Heart right ventricle (tissue), 16 donors: ENCODE measurements at regions not wholly inside any gene's neighbourhood (a gene's known extent, or its start where the extent isn't known, plus 50 kb on each side); places are given as distances from the start of the nearest gene placed in this dataset.
"Not testable (repeated sequence)": the region's sequence is repeated elsewhere in the genome, so short reads cannot be mapped to it uniquely, and the experiment has no call there.

ENCODE experiments used
- ATAC-seq, 8 donors: fragments of 200-7000 bp; cut with Tn5 transposase; one replicate each; pipeline ENCODE4 v1.9.1; 2020; ENCODE audit warnings: mild to moderate bottlenecking in 8 of 8, moderate library complexity in 8 of 8, moderate number of reproducible peaks in 1 of 8
- DNase-seq, 2 donors: peaks; one replicate each; pipeline ENCODE4 v3.0.0-alpha.2; 2020
- H3K27ac ChIP-seq, 10 donors: fragments of 200-600 bp; sonication (generic) in 2 of 10; one replicate each; pipeline versions ENCODE4 v1.5.0 to v1.8.0; 2020 to 2022; ENCODE audit warnings: mild to moderate bottlenecking in 3 of 10
- H3K27me3 ChIP-seq, 7 donors: fragments of 200-600 bp; one replicate each; pipeline ENCODE4 v1.8.0; 2021 to 2022; ENCODE audit warnings: mild to moderate bottlenecking in 2 of 7
- H3K36me3 ChIP-seq, 9 donors: fragments of 200-600 bp; sonication (generic) in 1 of 9; one replicate each; pipeline versions ENCODE4 v1.5.0 to v1.8.0; 2020 to 2022; ENCODE audit warnings: mild to moderate bottlenecking in 2 of 9
- H3K4me1 ChIP-seq, 9 donors: fragments of 200-600 bp; sonication (generic) in 1 of 9; one replicate each; pipeline versions ENCODE4 v1.5.0 to v1.8.0; 2020 to 2022; ENCODE audit warnings: mild to moderate bottlenecking in 4 of 9
- H3K4me3 ChIP-seq, 10 donors: fragments of 200-600 bp; sonication (generic) in 2 of 10; one replicate each; pipeline versions ENCODE4 v1.5.0 to v1.8.0; 2020 to 2022; ENCODE audit warnings: mild to moderate bottlenecking in 7 of 10, moderate library complexity in 2 of 10
- H3K9me3 ChIP-seq, 11 donors: fragments of 200-600 bp in 10 of 11; sonication (generic) in 2 of 11; one replicate each; pipeline versions ENCODE4 v1.5.0 to v1.8.0; 2013 to 2022; ENCODE audit warnings: mild to moderate bottlenecking in 2 of 11, control low read depth in 1 of 11, moderate library complexity in 1 of 11
- CTCF ChIP-seq, 9 donors: fragments of 200-600 bp; sonication (generic) in 2 of 9; IDR thresholded peaks; one replicate each; pipeline versions ENCODE4 v1.5.0 to v1.8.0; 2021 to 2022; ENCODE audit warnings: antibody characterized with exemption in 9 of 9, mild to moderate bottlenecking in 5 of 9, moderate library complexity in 1 of 9
- WGBS, 2 donors: extraction: QIAGEN DNeasy Blood & Tissue Kit; methylation state at CpG; one replicate each; pipeline ENCODE4 v1.1.7; 2013; ENCODE audit warnings: inconsistent platforms in 1 of 2; 5-methylcytosine and 5-hydroxymethylcytosine counted together
- intact Hi-C, 10 donors: fragments of 100-400 bp; cut with DNase I; formaldehyde crosslinking; loops; one replicate each; pipeline versions ENCODE4 v1.11.1 to v1.14.2; 2022
- donor health status: Arrhythmogenic right ventricular cardiomyopathy.
- donor health status: ischemic (EF 13 %, LVEDD 7.1; RV severe dilation, severe dysfunction).
- donor health status: healthy with polysubstance abuse.
- donor health status: DM: no; HTN: yes; CAD: no.
- donor health status: DM: no; HTN: no; CAD: no.
- donor health status: ischemic (EF 25% LVEDD 6.9; RV normal size, moderate dysfunction).
- donor health status: ischemic (EF 25% LVEDD 5.7; RV mildly dilated, moderate dysfunction).
- donor health status: healthy.
- donor health status: DM: yes; HTN: yes; CAD: no.
- donor health status: Ischemic cardiomyopathy.
- donor health status: ischemic (EF 35%, LVEDD 5.7; RV mildly dilated, moderate dysfunction).
- donor health status: nonischemic (EF 11% LVEDD 7.7; RV severe dilation, severe dysfunction).
- donor health status: DM: yes; HTN: yes; CAD: no.
- donor health status: PGD.
- donor health status: ischemic (EF 29% LVEDD 5.4; RV normal size, mild dysfunction).
- donor health status: nonischemic (EF 23%, LVEDD 6.1; RV moderate dilation, normal function).

GRCh38 chr2:114128263-114128662 lies 238.4 kb downstream of the ACTR3 start:
- Histone ChIP-seq H3K9me3 (peaks cover 0 to 6% (median 0%) of the 10 kb centered on the region in 11 donors), H3K4me3 (no peak overlapping the region), H3K27me3 (peaks cover 0 to 12% (median 6%) of the 10 kb centered on the region in 7 donors), H3K27ac (no peak overlapping the region), H3K4me1 (no peaks in the 10 kb centered on the region), H3K36me3 (no peaks in the 10 kb centered on the region)
- ATAC-seq, result no peak
- intact Hi-C loops, result no loop called here
- 87 to 93% methylated on average over 3 of the region's 3 CpGs for WGBS, 2 donors
- DNase-seq, result no peak
- no peak for TF ChIP-seq CTCF (IDR thresholded peaks at IDR 0.05)

GRCh38 chr2:114128725-114129124 lies 238.8 kb downstream of the ACTR3 start:
- ATAC-seq (no peak), DNase-seq (no peak)
- Histone ChIP-seq H3K27me3 (peaks cover 0 to 12% (median 6%) of the 10 kb centered on the region in 7 donors), H3K4me3 (no peak overlapping the region), H3K9me3 (peaks cover 0 to 6% (median 0%) of the 10 kb centered on the region in 11 donors), H3K27ac (no peak overlapping the region), H3K36me3 (no peaks in the 10 kb centered on the region), H3K4me1 (no peaks in the 10 kb centered on the region)
- TF ChIP-seq CTCF (IDR thresholded peaks at IDR 0.05), result no peak
- 60 to 61% methylated on average over 6 of the region's 6 CpGs for WGBS, 2 donors
- intact Hi-C loops, result no loop called here

GRCh38 chr2:114132050-114132449 lies 242.2 kb downstream of the ACTR3 start:
- H3K27me3 ChIP-seq, intact Hi-C loops: not testable (repeated sequence)

GRCh38 chr2:114134146-114134545 lies 244.3 kb downstream of the ACTR3 start:
- peaks cover 0 to 6% (median 0%) of the 10 kb centered on the region in 7 donors for H3K27me3 ChIP-seq
- ATAC-seq (no peak), DNase-seq (no peak)
- no peaks in the 10 kb centered on the region for H3K36me3 ChIP-seq
- no peak overlapping the region for H3K27ac ChIP-seq
- WGBS, 2 donors, result 40 to 43% methylated on average over 2 of the region's 2 CpGs
- TF ChIP-seq CTCF (IDR thresholded peaks at IDR 0.05), result no peak
- H3K4me3 ChIP-seq, result no peak overlapping the region
- intact Hi-C loops, result no loop called here
- no peaks in the 10 kb centered on the region for H3K4me1 ChIP-seq
- peaks cover 0 to 6% (median 0%) of the 10 kb centered on the region in 11 donors for H3K9me3 ChIP-seq

More at GRCh38 chr2:114132050-114132449, 242.2 kb downstream of the ACTR3 start:
- not testable (repeated sequence) for DNase-seq, H3K9me3 ChIP-seq, H3K4me1 ChIP-seq, H3K4me3 ChIP-seq, ATAC-seq, H3K36me3 ChIP-seq, H3K27ac ChIP-seq
- WGBS, 2 donors, result 90 to 92% methylated on average over 7 of the region's 7 CpGs

GRCh38 chr2:114139542-114139941 lies 249.7 kb downstream of the ACTR3 start:
- Histone ChIP-seq H3K9me3 (peaks cover 0 to 4% (median 0%) of the 10 kb centered on the region in 11 donors), H3K27ac (no peak overlapping the region), H3K27me3 (no peaks in the 10 kb centered on the region), H3K4me1 (no peaks in the 10 kb centered on the region), H3K36me3 (no peaks in the 10 kb centered on the region), H3K4me3 (no peak overlapping the region)
- no peak for TF ChIP-seq CTCF (IDR thresholded peaks at IDR 0.05)
- intact Hi-C loops, result no loop called here
- 84 to 91% methylated on average over 5 of the region's 5 CpGs for WGBS, 2 donors
- ATAC-seq (no peak), DNase-seq (no peak)
